ENCODE measurements at regions not wholly inside any gene's neighbourhood (a gene's known extent, or its start where the extent isn't known, plus 50 kb on each side); places are given as distances from the start of the nearest gene placed in this dataset.

DNA sequence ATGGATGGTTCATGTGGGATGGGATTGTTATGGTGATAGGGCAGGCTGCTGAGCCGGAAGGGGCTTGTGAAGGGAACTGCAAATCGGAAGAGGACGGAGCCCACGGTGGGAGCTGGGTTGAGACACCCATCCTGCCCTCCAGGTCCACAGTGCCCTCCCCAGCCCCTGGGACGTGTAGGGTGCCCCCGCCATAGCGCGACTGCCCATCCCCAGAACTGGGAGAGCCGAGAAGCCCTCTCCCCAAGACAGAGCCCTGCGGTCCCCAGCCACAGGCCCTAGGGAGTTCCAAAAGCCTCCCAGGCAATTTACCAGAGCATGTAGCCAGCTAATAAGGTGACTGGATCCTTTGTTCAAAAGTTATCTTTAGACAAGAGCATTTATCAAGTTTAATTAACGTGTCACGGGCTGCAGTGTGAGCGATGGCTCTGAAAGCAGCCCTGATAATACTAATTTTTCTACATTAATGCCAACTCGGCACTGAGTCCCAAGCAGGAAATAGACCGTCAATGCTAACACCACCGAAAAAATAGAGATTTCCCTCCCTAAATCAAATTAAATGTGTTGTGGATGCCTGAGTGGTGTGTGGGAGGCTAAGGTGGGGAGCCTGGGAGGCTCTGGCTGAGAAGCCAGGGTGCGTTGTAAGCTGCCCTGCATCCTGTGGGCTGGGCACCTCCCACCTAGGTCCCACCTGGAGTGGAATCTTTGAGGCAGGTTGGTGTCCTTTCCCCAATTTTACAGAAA is 76.8 kb upstream of the RTL6 start:
- Histone ChIP-seq H3K36me3 (ENCODE audit: low read depth, missing control alignments) (no peaks in the 10 kb centered on the region), H3K4me1 (peaks cover 4% of the 10 kb centered on the region), H3K27me3 (no peaks in the 10 kb centered on the region), H3K27ac (no peak overlapping the region), H3K4me3 (no peak overlapping the region), H3K9me3 (no peaks in the 10 kb centered on the region)
- DNase-seq, result peak; percentile 5
- 47 to 70% methylated on average over 17 of the region's 17 CpGs for WGBS, 2 donors
- intact Hi-C loops (cut with DNase I; ENCODE audit: low total_unique reads), result no loop called here
- TF ChIP-seq, protein P1, sequence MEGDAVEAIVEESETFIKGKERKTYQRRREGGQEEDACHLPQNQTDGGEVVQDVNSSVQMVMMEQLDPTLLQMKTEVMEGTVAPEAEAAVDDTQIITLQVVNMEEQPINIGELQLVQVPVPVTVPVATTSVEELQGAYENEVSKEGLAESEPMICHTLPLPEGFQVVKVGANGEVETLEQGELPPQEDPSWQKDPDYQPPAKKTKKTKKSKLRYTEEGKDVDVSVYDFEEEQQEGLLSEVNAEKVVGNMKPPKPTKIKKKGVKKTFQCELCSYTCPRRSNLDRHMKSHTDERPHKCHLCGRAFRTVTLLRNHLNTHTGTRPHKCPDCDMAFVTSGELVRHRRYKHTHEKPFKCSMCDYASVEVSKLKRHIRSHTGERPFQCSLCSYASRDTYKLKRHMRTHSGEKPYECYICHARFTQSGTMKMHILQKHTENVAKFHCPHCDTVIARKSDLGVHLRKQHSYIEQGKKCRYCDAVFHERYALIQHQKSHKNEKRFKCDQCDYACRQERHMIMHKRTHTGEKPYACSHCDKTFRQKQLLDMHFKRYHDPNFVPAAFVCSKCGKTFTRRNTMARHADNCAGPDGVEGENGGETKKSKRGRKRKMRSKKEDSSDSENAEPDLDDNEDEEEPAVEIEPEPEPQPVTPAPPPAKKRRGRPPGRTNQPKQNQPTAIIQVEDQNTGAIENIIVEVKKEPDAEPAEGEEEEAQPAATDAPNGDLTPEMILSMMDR (IDR thresholded peaks at IDR 0.05), result no peak
- TF ChIP-seq POLR2A (IDR thresholded peaks at IDR 0.05), result no peak

DNA sequence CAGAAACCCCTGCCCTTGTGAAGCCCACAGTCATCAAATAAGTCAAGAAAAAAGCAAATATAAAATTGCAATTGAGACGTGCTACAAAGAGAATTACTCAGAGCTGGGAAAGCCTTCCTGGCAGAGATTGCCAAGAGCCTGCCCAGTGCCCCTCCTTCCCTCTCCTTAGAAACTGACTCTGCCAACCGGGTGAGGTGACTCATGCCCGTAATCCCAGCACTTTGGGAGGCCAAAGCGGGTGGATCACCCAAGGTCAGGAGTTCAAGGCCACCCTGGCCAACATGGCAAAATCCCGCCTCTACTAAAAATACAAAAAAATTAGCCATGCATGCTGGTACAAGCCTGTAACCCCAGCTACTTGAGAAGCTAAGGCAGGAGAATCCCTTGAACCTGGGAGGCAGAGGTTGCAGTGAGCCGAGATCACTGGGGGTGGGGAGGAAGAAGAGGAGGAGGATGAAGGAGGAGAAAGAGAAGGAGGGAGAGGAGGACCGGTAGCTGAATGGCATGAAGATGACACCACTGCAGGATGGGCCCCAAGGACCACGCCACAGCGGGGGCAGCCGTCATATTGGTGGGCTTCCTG is 76.1 kb upstream of the RTL6 start:
- peaks cover 4% of the 10 kb centered on the region for H3K4me1 ChIP-seq
- no peak for TF ChIP-seq POLR2A (IDR thresholded peaks at IDR 0.05)
- TF ChIP-seq, protein P1 (IDR thresholded peaks at IDR 0.05), result no peak
- no peak overlapping the region for H3K27ac ChIP-seq
- DNase-seq, result peak; percentile 63
- H3K27me3 ChIP-seq, result no peaks in the 10 kb centered on the region
- H3K9me3 ChIP-seq, result no peaks in the 10 kb centered on the region
- intact Hi-C loops (cut with DNase I; ENCODE audit: low total_unique reads), result no loop called here
- 58 to 60% methylated on average over 10 of the region's 10 CpGs for WGBS, 2 donors
- H3K36me3 ChIP-seq (ENCODE audit: low read depth, missing control alignments), result no peaks in the 10 kb centered on the region
- no peak overlapping the region for H3K4me3 ChIP-seq

DNA sequence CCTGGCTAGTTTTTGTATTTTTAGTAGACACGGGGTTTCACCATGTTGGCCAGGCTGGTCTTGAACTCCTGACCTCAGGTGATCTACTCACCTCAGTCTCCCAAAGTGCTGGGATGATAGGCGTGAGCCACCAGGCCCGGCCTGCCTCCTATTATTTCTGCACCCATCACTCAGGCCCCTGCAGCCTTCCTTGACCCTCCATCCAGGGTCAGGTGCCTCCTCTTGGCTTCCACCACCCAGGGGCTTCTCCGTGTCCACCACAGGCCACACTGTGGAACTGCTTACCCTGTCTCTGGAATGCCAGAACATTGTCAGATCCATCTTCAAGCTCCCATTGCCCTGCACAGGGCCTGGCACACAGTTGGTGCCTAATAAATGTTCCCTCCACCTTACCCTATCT is 75.4 kb upstream of the RTL6 start:
- Histone ChIP-seq H3K27ac (no peak overlapping the region), H3K9me3 (no peaks in the 10 kb centered on the region), H3K4me1 (peaks cover 4% of the 10 kb centered on the region), H3K4me3 (no peak overlapping the region), H3K27me3 (no peaks in the 10 kb centered on the region), H3K36me3 (ENCODE audit: low read depth, missing control alignments) (no peaks in the 10 kb centered on the region)
- intact Hi-C loops (cut with DNase I; ENCODE audit: low total_unique reads), result no loop called here
- DNase-seq, result peak; percentile 1
- no peak for TF ChIP-seq POLR2A (IDR thresholded peaks at IDR 0.05)
- TF ChIP-seq, protein P1 (IDR thresholded peaks at IDR 0.05), result no peak
- WGBS, 2 donors, result 96 to 97% methylated on average over 3 to 4 of the region's 4 CpGs

DNA sequence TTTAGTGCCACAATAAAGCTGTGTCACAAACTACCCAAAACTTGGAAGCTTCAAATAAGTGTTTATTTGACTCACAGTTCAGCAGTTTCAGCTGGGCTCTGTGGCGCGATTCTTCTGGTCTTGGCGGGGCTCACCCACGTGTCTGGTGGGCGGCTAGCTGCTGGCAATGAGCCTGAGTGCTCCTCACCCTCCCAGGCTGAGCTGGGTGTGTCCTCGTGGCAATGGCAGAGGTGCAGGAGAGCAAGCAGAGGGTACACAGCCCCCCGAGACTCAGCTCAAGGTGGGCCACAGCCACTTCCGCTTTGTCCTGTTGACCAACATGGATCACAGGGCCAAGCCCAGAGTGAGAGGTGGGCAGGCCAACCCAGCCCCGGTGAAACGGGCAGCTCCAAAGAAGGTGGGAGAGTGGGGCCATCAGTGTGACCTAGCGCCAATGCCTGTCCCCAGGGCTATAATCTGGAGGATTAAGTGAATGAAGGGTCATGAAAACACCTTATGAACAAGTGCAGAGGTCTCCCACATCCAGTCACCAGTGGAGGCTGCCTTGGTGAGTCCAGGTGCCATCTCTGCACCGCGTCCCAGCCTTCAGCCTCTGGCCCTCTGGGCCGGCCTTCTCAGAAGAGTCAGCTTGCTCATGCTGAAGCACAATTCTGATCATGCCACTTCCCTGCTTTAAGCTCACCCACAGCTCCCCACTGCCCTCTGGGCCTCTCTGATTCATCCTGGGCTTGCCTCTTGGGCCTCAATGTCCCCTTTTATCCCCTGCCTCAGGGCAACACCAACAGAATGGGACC is 74.6 kb upstream of the RTL6 start:
- H3K27ac ChIP-seq, result no peak overlapping the region
- DNase-seq, result peak; percentile 4
- H3K4me1 ChIP-seq, result peaks cover 4% of the 10 kb centered on the region
- H3K27me3 ChIP-seq, result no peaks in the 10 kb centered on the region
- no peaks in the 10 kb centered on the region for H3K36me3 ChIP-seq (ENCODE audit: low read depth, missing control alignments)
- no peaks in the 10 kb centered on the region for H3K9me3 ChIP-seq
- intact Hi-C loops (cut with DNase I; ENCODE audit: low total_unique reads), result no loop called here
- no peak for TF ChIP-seq POLR2A (IDR thresholded peaks at IDR 0.05)
- TF ChIP-seq, protein P1 (IDR thresholded peaks at IDR 0.05), result no peak
- 82 to 86% methylated on average over 11 to 14 of the region's 14 CpGs for WGBS, 2 donors
- H3K4me3 ChIP-seq, result no peak overlapping the region

Data from testis (tissue), 2 donors.